Lower lobe of right lung (tissue), 2 donors: ENCODE measurements at regions not wholly inside any gene's neighbourhood (a gene's known extent, or its start where the extent isn't known, plus 50 kb on each side); places are given as distances from the start of the nearest gene placed in this dataset.

Source experiments
- ATAC-seq, 2 donors: fragments of 200-7000 bp; cut with Tn5 transposase; one replicate each; pipeline ENCODE4 v1.9.1; 2020 to 2022; ENCODE audit warnings: mild to moderate bottlenecking in 2 of 2, moderate library complexity in 2 of 2
- DNase-seq: peaks from one replicate; pipeline ENCODE4 v3.0.0-alpha.2; 2020
- H3K27ac ChIP-seq: fragments of 200-600 bp; one replicate; pipeline ENCODE4 v1.8.0; 2022
- H3K27me3 ChIP-seq: fragments of 200-600 bp; one replicate; pipeline ENCODE4 v1.8.0; 2022; ENCODE audit warnings: low read depth
- H3K36me3 ChIP-seq: fragments of 200-600 bp; one replicate; pipeline ENCODE4 v1.8.0; 2022; ENCODE audit warnings: mild to moderate bottlenecking
- H3K4me1 ChIP-seq: fragments of 200-600 bp; one replicate; pipeline ENCODE4 v1.8.0; 2022
- H3K4me3 ChIP-seq: fragments of 200-600 bp; one replicate; pipeline ENCODE4 v1.8.0; 2022; ENCODE audit warnings: mild to moderate bottlenecking
- H3K9me3 ChIP-seq: fragments of 200-600 bp; one replicate; pipeline ENCODE4 v1.8.0; 2022
- intact Hi-C: fragments of 100-400 bp; cut with DNase I; formaldehyde crosslinking; loops from one replicate; pipeline ENCODE4 v1.11.0; 2022
- TF ChIP-seq, protein P1 (sequence below): fragments of 200-600 bp; IDR thresholded peaks from one replicate; pipeline ENCODE4 v1.8.0; 2022; ENCODE audit warnings: antibody characterized with exemption, mild to moderate bottlenecking
- donor health status: DM: no; HTN: yes; CAD: no; lungs with severe emphysema.

DNA sequence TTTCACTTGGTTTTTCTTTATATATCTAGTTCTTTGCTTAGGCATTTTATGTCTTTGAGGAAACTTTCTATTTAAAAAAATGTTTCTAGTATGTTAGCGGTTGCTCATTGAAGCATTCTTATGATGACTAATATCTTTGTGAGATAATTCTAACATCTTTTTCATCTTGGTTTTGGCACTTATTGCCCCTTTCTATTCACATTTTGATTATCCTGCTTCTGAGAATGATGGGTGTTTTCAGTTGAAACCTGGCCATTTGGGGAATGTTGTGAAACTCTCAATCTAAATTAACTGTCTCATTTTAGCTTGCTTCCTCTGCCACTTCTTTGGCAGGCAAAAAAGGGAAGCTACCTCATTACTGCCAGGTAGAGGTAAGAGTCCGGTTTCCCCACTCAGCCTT, 683.1 kb downstream of the DOK5 start:
- no peak overlapping the region for H3K4me3 ChIP-seq
- intact Hi-C loops = no loop called here
- no peak overlapping the region for H3K27ac ChIP-seq
- TF ChIP-seq, protein P1, sequence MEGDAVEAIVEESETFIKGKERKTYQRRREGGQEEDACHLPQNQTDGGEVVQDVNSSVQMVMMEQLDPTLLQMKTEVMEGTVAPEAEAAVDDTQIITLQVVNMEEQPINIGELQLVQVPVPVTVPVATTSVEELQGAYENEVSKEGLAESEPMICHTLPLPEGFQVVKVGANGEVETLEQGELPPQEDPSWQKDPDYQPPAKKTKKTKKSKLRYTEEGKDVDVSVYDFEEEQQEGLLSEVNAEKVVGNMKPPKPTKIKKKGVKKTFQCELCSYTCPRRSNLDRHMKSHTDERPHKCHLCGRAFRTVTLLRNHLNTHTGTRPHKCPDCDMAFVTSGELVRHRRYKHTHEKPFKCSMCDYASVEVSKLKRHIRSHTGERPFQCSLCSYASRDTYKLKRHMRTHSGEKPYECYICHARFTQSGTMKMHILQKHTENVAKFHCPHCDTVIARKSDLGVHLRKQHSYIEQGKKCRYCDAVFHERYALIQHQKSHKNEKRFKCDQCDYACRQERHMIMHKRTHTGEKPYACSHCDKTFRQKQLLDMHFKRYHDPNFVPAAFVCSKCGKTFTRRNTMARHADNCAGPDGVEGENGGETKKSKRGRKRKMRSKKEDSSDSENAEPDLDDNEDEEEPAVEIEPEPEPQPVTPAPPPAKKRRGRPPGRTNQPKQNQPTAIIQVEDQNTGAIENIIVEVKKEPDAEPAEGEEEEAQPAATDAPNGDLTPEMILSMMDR = no peak
- H3K4me1 ChIP-seq = no peaks in the 10 kb centered on the region
- DNase-seq (no peak), ATAC-seq (no peak)
- H3K9me3 ChIP-seq = no peaks in the 10 kb centered on the region
- no peaks in the 10 kb centered on the region for H3K27me3 ChIP-seq
- H3K36me3 ChIP-seq = no peaks in the 10 kb centered on the region

DNA sequence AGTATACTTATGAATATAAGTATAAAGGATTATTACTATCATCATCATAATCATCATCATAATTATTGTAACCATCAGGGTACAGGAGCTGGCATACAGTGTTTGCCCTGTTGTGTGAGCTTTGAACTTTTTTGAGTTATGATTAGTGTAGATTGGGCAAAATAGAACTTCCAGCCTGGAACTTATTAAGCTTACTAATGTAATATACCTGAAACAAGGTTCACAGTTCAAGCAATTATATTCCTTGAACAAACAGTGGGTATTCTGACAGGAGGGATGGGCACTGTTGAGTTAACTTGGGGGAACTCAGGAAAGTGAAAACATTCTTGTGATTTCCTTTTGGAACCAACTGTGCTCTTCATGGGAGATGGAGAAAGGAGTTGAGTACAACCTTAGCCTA, 680.0 kb downstream of the DOK5 start:
- Histone ChIP-seq H3K36me3 (no peaks in the 10 kb centered on the region), H3K27me3 (no peaks in the 10 kb centered on the region), H3K4me1 (no peaks in the 10 kb centered on the region), H3K9me3 (no peaks in the 10 kb centered on the region), H3K4me3 (no peak overlapping the region), H3K27ac (no peak overlapping the region)
- TF ChIP-seq, protein P1 = no peak
- DNase-seq (no peak), ATAC-seq (no peak)
- intact Hi-C loops = no loop called here

DNA sequence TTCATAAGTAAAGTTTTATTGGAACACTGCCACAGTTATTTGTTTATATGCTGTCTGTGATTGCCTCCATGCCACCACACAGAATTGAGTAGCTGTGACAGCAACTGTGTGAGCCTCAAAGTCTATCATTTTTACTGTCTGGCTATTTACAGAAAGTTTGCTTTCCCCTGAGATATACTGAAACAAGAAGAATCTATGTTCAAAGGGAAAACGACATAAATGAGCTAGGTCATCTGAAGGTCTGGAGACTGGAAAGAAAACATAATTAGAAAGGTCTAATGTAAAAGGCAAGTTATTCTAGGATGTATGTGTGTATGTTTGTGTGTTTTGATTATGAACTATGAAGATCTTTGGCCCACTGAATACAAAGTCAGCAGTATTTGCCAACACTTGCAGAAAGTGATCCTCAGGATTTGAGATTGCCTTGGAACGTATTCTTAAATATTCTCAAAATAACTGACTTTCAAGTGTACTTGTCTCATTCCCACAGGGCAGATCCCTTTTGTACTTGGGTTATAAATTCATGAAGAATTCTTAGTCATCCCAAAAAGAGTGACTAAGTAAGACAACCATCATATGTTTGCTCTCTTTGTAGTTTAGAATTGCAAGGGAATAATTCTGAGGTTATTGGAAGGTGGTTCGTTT, 677.7 kb downstream of the DOK5 start:
- H3K4me1 ChIP-seq = no peaks in the 10 kb centered on the region
- DNase-seq (no peak), ATAC-seq (no peak)
- H3K27me3 ChIP-seq = no peaks in the 10 kb centered on the region
- intact Hi-C loops = no loop called here
- H3K4me3 ChIP-seq = no peak overlapping the region
- TF ChIP-seq, protein P1 = no peak
- no peaks in the 10 kb centered on the region for H3K9me3 ChIP-seq
- H3K36me3 ChIP-seq = no peaks in the 10 kb centered on the region
- no peak overlapping the region for H3K27ac ChIP-seq

DNA sequence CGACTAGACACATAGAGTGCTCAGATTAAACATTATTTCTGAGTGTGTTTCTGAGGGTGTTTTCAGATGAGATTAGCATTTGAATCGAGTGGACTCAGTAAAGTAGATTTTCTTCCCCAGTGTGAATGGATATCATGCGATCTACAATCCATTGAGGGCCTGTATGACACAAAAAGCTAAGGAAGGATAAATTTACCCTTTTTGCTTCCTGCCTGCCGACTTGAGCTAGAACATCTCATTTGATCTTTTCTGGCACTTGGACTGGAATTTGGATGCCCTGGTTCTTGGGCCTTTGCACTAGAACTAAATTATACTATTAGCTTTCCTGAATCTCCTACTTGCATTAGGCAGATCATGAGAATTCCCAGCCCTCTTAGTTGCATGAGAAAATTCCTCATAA, 675.8 kb downstream of the DOK5 start:
- TF ChIP-seq, protein P1 = no peak
- H3K27ac ChIP-seq = no peak overlapping the region
- ATAC-seq = no peak
- no peaks in the 10 kb centered on the region for H3K36me3 ChIP-seq
- intact Hi-C loops = no loop called here
- H3K9me3 ChIP-seq = no peaks in the 10 kb centered on the region
- DNase-seq = no peak
- H3K4me3 ChIP-seq = no peak overlapping the region
- no peaks in the 10 kb centered on the region for H3K4me1 ChIP-seq
- no peaks in the 10 kb centered on the region for H3K27me3 ChIP-seq

DNA sequence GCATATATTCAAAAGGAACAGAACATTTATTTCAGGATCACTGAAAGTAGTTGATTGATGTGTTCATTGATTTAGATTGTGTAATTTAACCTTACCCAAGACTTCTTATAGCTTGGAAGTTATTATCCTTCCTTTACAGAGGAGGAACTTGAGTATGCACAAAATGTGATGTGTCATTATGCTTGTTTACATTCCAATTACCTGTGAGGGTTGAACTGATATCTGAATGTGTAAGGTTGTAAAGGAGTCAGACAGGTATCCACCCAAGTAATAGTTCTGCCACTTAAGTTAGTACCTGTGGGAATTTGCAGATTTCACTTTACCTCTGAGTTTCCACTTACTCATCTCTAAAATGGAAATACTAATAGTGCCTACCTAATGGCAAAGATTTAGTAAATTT, 668.2 kb downstream of the DOK5 start:
- no peak overlapping the region for H3K27ac ChIP-seq
- DNase-seq (no peak), ATAC-seq (no peak)
- TF ChIP-seq, protein P1 = no peak
- H3K36me3 ChIP-seq = no peaks in the 10 kb centered on the region
- H3K4me3 ChIP-seq = no peak overlapping the region
- no peaks in the 10 kb centered on the region for H3K27me3 ChIP-seq
- intact Hi-C loops = no loop called here
- no peaks in the 10 kb centered on the region for H3K4me1 ChIP-seq
- no peaks in the 10 kb centered on the region for H3K9me3 ChIP-seq
